Nephron (organoid): ENCODE measurements at regions not wholly inside any gene's neighbourhood (a gene's known extent, or its start where the extent isn't known, plus 50 kb on each side); places are given as distances from the start of the nearest gene placed in this dataset.

Experiments used
- H3K27ac Mint-ChIP-seq, 3 experiments: 2 replicates each; pipeline ENCODE4 v1.8.0; 2020; ENCODE audit warnings: mixed read lengths in 3 of 3, mild to moderate bottlenecking in 2 of 3, moderate library complexity in 1 of 3
- H3K27me3 Mint-ChIP-seq: 2 replicates; pipeline ENCODE4 v1.8.0; 2021; ENCODE audit warnings: low read depth, mild to moderate bottlenecking, moderate library complexity, mixed read lengths
- H3K36me3 Mint-ChIP-seq: 2 replicates; pipeline ENCODE4 v1.8.0; 2020; ENCODE audit warnings: low read depth, mixed read lengths
- H3K4me1 Mint-ChIP-seq: 2 replicates; pipeline ENCODE4 v1.8.0; 2020; ENCODE audit warnings: mixed read lengths
- H3K4me3 Mint-ChIP-seq, 3 experiments: 2 replicates each; pipeline ENCODE4 v1.8.0; 2020; ENCODE audit warnings: mild to moderate bottlenecking in 3 of 3, mixed read lengths in 3 of 3, moderate library complexity in 2 of 3
- H3K9me3 Mint-ChIP-seq: 2 replicates; pipeline ENCODE4 v1.8.0; 2020; ENCODE audit warnings: mixed read lengths
- TF ChIP-seq, protein P1 (sequence below), 3 experiments: fragments of 200-600 bp; sonication (generic); IDR thresholded peaks; one replicate each; pipeline ENCODE4 v1.5.0; 2021; ENCODE audit warnings: antibody characterized with exemption in 3 of 3; ENCODE audit not compliant: unreplicated experiment in 3 of 3

DNA sequence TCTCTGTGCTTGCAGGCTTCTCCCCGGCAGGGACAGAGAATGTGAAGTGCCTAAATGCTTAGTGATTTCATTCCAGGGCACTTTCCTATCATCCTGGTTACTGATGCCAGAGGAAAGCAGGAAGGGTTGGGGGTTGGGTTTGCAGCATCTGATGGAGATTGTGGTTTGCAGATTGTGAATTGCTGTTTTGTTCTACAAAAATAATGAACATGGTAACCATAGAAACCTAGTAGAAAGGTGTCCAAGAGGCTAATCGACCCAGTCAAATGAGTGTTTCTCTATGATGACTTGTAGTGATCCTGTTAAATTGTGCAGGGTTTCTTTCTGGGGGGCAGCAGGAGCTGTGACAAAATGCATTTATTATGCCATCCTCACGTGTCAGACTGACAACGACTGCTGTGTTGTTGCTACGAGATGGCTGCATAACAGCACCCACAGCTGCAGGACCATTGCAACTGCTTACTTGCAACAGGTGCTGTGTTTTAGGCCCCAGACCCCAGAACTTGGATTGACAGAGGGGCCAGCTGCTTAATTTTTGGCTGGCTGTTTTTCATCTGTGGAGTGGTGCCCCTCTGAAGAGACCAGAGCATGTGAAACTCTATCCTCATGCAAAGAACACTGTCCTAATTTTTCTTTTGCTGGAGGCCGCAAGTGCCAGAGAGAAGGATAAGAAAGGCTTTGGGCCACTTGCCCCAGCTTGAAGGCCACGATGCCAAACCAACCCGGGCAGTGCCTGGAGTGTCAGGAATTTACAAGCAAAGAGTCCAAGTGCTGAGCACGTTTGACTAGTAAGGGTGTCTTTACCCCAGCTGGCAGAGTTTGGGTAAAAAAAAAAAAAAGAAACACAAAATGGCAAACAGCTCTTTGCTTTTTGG lies 397.8 kb downstream of the GADD45G start:
- Mint-ChIP-seq H3K4me3 (peak overlapping the region in 1 of 3 experiments; percentile 41), H3K4me1 (peaks cover 66% of the 10 kb centered on the region), H3K9me3 (peaks cover 8% of the 10 kb centered on the region), H3K27ac (peak overlapping the region; percentile 75 to 83 (median 79)), H3K36me3 (no peaks in the 10 kb centered on the region), H3K27me3 (peaks cover 11% of the 10 kb centered on the region)
- TF ChIP-seq, protein P1, sequence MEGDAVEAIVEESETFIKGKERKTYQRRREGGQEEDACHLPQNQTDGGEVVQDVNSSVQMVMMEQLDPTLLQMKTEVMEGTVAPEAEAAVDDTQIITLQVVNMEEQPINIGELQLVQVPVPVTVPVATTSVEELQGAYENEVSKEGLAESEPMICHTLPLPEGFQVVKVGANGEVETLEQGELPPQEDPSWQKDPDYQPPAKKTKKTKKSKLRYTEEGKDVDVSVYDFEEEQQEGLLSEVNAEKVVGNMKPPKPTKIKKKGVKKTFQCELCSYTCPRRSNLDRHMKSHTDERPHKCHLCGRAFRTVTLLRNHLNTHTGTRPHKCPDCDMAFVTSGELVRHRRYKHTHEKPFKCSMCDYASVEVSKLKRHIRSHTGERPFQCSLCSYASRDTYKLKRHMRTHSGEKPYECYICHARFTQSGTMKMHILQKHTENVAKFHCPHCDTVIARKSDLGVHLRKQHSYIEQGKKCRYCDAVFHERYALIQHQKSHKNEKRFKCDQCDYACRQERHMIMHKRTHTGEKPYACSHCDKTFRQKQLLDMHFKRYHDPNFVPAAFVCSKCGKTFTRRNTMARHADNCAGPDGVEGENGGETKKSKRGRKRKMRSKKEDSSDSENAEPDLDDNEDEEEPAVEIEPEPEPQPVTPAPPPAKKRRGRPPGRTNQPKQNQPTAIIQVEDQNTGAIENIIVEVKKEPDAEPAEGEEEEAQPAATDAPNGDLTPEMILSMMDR (IDR thresholded peaks at IDR 0.05; ENCODE audit: unreplicated experiment in 3 of 3): no peak

DNA sequence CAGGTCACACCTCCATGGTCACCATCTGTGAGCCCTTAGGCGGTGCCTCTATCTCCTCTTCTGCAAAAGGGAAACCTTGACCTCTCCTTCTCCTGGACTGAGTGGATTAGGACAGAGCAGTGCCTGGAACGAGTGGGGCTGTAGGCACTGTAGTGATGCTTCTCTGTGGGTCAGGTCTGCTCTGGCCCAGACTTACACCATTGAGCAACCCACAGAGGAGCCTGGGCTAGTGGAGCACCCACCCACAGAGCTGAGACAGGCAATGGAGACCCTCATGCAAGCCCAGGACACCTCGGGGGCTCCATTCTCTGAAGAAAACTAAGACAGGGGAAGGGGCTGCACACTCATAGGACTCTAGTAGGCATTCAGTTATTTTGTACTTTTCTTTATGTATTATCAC lies 400.6 kb downstream of the GADD45G start:
- Mint-ChIP-seq H3K36me3 (no peaks in the 10 kb centered on the region), H3K4me1 (peaks cover 69% of the 10 kb centered on the region), H3K27me3 (peaks cover 11% of the 10 kb centered on the region), H3K4me3 (no peak overlapping the region), H3K9me3 (peaks cover 8% of the 10 kb centered on the region), H3K27ac (no peak overlapping the region)
- TF ChIP-seq, protein P1 (IDR thresholded peaks at IDR 0.05; ENCODE audit: unreplicated experiment in 3 of 3): no peak

DNA sequence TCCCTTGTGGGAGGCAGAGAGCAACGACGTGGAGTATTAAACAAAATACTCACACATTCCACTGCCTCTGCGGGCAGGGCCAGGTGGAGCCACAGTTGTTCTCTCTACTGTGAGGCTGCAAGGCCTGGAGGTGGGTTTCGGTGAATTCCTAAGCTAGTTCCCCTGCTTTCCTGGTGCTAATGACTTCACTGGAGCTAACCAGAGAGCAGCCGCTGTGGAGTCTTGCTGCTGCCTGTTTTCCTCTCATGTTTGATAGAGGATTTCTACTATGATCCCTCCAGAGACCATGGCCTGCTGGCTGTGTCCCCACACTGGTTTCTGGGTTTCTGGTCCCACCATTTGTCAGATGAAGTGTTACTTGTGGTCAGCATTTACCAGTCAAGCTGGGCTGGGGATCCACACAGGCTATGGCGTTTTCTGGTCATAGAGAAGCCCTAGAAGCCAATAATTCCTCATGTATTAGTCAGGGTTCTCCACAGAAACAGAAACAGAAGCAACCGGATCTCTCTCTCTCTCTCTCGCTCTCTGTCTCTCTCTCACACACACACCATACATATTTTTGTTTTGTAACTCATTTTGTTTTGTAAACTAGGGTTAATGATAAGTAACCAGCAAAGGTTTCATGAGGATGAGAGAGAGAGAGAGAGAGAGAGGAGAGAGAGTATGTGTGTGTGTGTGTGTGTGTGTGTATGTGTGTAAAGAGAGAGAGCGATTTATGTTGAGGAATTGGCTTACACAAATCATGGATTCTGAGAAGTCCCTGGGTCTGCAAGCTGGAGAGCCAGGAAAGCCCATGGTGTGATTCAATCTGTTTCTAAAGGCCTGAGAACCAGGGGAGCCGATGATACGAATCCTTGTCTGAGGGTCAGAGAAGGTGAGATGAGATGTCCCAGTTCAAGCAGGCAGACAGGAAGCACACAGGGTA lies 403.0 kb downstream of the GADD45G start:
- Mint-ChIP-seq H3K36me3 (no peaks in the 10 kb centered on the region), H3K4me1 (peaks cover 45% of the 10 kb centered on the region), H3K27ac (peak overlapping the region in 2 of 3 experiments; percentile 58 to 67), H3K4me3 (peak overlapping the region in 1 of 3 experiments; percentile 5), H3K9me3 (peaks cover 8% of the 10 kb centered on the region), H3K27me3 (peaks cover 14% of the 10 kb centered on the region)
- TF ChIP-seq, protein P1 (IDR thresholded peaks at IDR 0.05; ENCODE audit: unreplicated experiment in 3 of 3): no peak

DNA sequence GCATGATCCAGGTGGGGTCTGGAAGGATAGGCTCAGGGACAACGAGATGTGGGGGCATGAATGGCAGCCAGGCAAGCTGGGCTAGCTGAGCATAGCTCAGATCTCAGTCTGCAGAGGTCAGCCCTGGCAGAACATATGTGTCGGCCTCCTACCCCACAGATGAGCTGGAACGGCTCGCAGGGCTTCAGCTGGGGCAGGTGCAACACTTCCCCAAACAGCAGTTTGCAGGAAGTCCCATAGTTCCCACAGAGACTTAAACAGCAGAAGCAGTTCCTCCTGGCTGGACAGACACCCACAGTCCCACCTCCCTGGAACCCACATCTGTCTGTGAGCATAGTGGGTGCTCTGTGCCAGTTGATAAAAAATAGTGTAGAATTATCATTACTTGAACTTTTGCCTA lies 404.6 kb downstream of the GADD45G start:
- TF ChIP-seq, protein P1 (IDR thresholded peaks at IDR 0.05; ENCODE audit: unreplicated experiment in 3 of 3): no peak
- Mint-ChIP-seq H3K36me3 (no peaks in the 10 kb centered on the region), H3K4me3 (no peak overlapping the region), H3K4me1 (peaks cover 36% of the 10 kb centered on the region), H3K27me3 (peaks cover 3% of the 10 kb centered on the region), H3K9me3 (peaks cover 8% of the 10 kb centered on the region), H3K27ac (no peak overlapping the region)

DNA sequence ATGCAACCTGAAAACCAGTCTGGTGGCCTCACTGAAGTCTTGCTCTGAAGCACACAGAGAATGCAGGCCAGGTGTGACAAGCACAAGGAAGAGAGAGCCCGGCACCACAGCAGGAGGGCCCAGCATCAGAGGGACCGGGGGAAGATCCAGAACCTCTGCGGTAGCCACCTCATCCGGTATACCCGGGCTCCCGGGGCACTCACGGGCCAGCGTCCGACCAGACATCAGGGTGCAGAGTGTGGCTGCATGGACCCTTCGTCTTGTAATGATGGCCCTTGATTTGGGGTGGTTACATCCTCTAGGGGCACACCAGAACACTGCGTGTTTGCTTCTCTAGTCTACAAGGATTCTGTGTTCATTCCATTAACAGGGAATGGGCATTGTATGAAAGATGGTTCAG lies 406.0 kb downstream of the GADD45G start:
- peaks cover 3% of the 10 kb centered on the region for H3K27me3 Mint-ChIP-seq
- peaks cover 36% of the 10 kb centered on the region for H3K4me1 Mint-ChIP-seq
- H3K27ac Mint-ChIP-seq: no peak overlapping the region
- no peaks in the 10 kb centered on the region for H3K36me3 Mint-ChIP-seq
- TF ChIP-seq, protein P1 (IDR thresholded peaks at IDR 0.05; ENCODE audit: unreplicated experiment in 3 of 3): no peak
- H3K4me3 Mint-ChIP-seq: no peak overlapping the region
- H3K9me3 Mint-ChIP-seq: peaks cover 6% of the 10 kb centered on the region
